ENCODE measurements at regions not wholly inside any gene's neighbourhood (a gene's known extent, or its start where the extent isn't known, plus 50 kb on each side); places are given as distances from the start of the nearest gene placed in this dataset.
"Not testable (repeated sequence)": the region's sequence is repeated elsewhere in the genome, so short reads cannot be mapped to it uniquely, and the experiment has no call there.

GRCh38 chr4:10225096-10225495, 108.5 kb upstream of the WDR1 start:
- Histone ChIP-seq H3K36me3 (no peaks in the 10 kb centered on the region), H3K9me3 (no peaks in the 10 kb centered on the region), H3K27ac (no peak overlapping the region), H3K27me3 (no peaks in the 10 kb centered on the region), H3K4me1 (peaks cover 0 to 16% (median 6%) of the 10 kb centered on the region in 4 donors), H3K4me3 (no peak overlapping the region)
- no peak for DNase-seq
- TF ChIP-seq POLR2AphosphoS5 (IDR thresholded peaks at IDR 0.05) (no peak), POLR2A (IDR thresholded peaks at IDR 0.05) (no peak), EP300 (IDR thresholded peaks at IDR 0.05) (no peak), CTCF (IDR thresholded peaks at IDR 0.05) (no peak)
- intact Hi-C loops (cut with DNase I): no loop called here

GRCh38 chr4:10223782-10224181, 107.2 kb upstream of the WDR1 start:
- no peak for DNase-seq
- 88 to 97% methylated on average over 3 of the region's 3 CpGs for WGBS, 2 donors
- no peaks in the 10 kb centered on the region for H3K36me3 ChIP-seq
- peaks cover 0 to 16% (median 6%) of the 10 kb centered on the region in 4 donors for H3K4me1 ChIP-seq
- no peaks in the 10 kb centered on the region for H3K27me3 ChIP-seq
- H3K9me3 ChIP-seq: no peaks in the 10 kb centered on the region
- TF ChIP-seq POLR2AphosphoS5 (IDR thresholded peaks at IDR 0.05): no peak
- no peak for TF ChIP-seq POLR2A (IDR thresholded peaks at IDR 0.05)
- TF ChIP-seq EP300 (IDR thresholded peaks at IDR 0.05): no peak
- TF ChIP-seq CTCF (IDR thresholded peaks at IDR 0.05): no peak
- intact Hi-C loops (cut with DNase I): no loop called here
- H3K27ac ChIP-seq: no peak overlapping the region
- H3K4me3 ChIP-seq: no peak overlapping the region

- 81 to 91% methylated on average over 3 of the region's 3 CpGs for WGBS, 2 donors
- H3K27ac ChIP-seq; H3K4me1 ChIP-seq; H3K9me3 ChIP-seq; H3K27me3 ChIP-seq; H3K36me3 ChIP-seq; H3K4me3 ChIP-seq; intact Hi-C loops (cut with DNase I); DNase-seq: not testable (repeated sequence)
Measured at GRCh38 chr4:10213481-10213880, 96.9 kb upstream of the WDR1 start.

- Histone ChIP-seq H3K36me3 (no peaks in the 10 kb centered on the region), H3K4me1 (no peaks in the 10 kb centered on the region), H3K27me3 (no peaks in the 10 kb centered on the region), H3K27ac (no peak overlapping the region), H3K4me3 (no peak overlapping the region), H3K9me3 (no peaks in the 10 kb centered on the region)
- WGBS, 2 donors: 64 to 77% methylated on average over 3 of the region's 3 CpGs
- TF ChIP-seq CTCF (IDR thresholded peaks at IDR 0.05): no peak
- TF ChIP-seq POLR2AphosphoS5 (IDR thresholded peaks at IDR 0.05): no peak
- no peak for TF ChIP-seq POLR2A (IDR thresholded peaks at IDR 0.05)
- TF ChIP-seq EP300 (IDR thresholded peaks at IDR 0.05): no peak
- intact Hi-C loops (cut with DNase I): no loop called here
- no peak for DNase-seq
Measured at GRCh38 chr4:10212901-10213300, 96.3 kb upstream of the WDR1 start.

- intact Hi-C loops (cut with DNase I): no loop called here
- TF ChIP-seq EP300 (IDR thresholded peaks at IDR 0.05) (no peak), POLR2A (IDR thresholded peaks at IDR 0.05) (no peak), CTCF (IDR thresholded peaks at IDR 0.05) (no peak), POLR2AphosphoS5 (IDR thresholded peaks at IDR 0.05) (no peak)
- H3K27ac ChIP-seq: no peak overlapping the region
- DNase-seq: no peak
- H3K4me1 ChIP-seq: no peaks in the 10 kb centered on the region
- WGBS, 2 donors: 61 to 73% methylated on average over 2 of the region's 2 CpGs
- no peaks in the 10 kb centered on the region for H3K27me3 ChIP-seq
- no peaks in the 10 kb centered on the region for H3K36me3 ChIP-seq
- H3K4me3 ChIP-seq: no peak overlapping the region
- H3K9me3 ChIP-seq: no peaks in the 10 kb centered on the region
Measured at GRCh38 chr4:10212400-10212799, 95.8 kb upstream of the WDR1 start.
